WTC11 (cell line): ENCODE measurements at regions not wholly inside any gene's neighbourhood (a gene's known extent, or its start where the extent isn't known, plus 50 kb on each side); places are given as distances from the start of the nearest gene placed in this dataset.

Experiments
- ATAC-seq: fragments of 200-7000 bp; cut with Tn5 transposase; 2 replicates; pipeline ENCODE4 v1.10.0; 2021; ENCODE audit warnings: mild to moderate bottlenecking, moderate library complexity
- CTCF ChIA-PET: fragments of 300-600 bp; sonication (Branson Sonifier 250); formaldehyde crosslinking; loops from one replicate; lab custom pipeline; 2021; ENCODE audit warnings: antibody characterized with exemption; lab: Charles Lee
- POLR2A ChIA-PET: fragments of 350-600 bp; sonication (Branson Sonifier 250); formaldehyde crosslinking; loops from one replicate; lab custom pipeline; 2021; ENCODE audit warnings: antibody characterized with exemption; lab: Charles Lee
- DNase-seq: peaks from one replicate; pipeline ENCODE4 v3.0.0; 2021; ENCODE audit warnings: low spot score
- H3K27ac Mint-ChIP-seq: 2 replicates; pipeline ENCODE4 v1.8.0; 2021; ENCODE audit warnings: mixed read lengths
- H3K27me3 Mint-ChIP-seq: 2 replicates; pipeline ENCODE4 v1.8.0; 2021; ENCODE audit warnings: low read depth, mild to moderate bottlenecking, moderate library complexity, mixed read lengths
- H3K36me3 Mint-ChIP-seq: 2 replicates; pipeline ENCODE4 v1.8.0; 2021; ENCODE audit warnings: mixed read lengths
- H3K4me1 Mint-ChIP-seq: 2 replicates; pipeline ENCODE4 v1.8.0; 2022; ENCODE audit warnings: mixed read lengths
- H3K4me3 Mint-ChIP-seq: 2 replicates; pipeline ENCODE4 v1.8.0; 2021; ENCODE audit warnings: mild to moderate bottlenecking, moderate library complexity, mixed read lengths
- H3K9me3 Mint-ChIP-seq: 2 replicates; pipeline ENCODE4 v1.8.0; 2021; ENCODE audit warnings: mixed read lengths
- CREB1 ChIP-seq: sonication (generic); formaldehyde crosslinking; IDR thresholded peaks from 2 replicates; pipeline ENCODE4 v1.8.0; 2023; ENCODE audit warnings: mild to moderate bottlenecking, missing genetic modification reagents
- CREM ChIP-seq: sonication (generic); formaldehyde crosslinking; IDR thresholded peaks from 2 replicates; pipeline ENCODE4 v1.8.1; 2022; ENCODE audit warnings: mild to moderate bottlenecking, missing genetic modification reagents, moderate library complexity
- EMX1 ChIP-seq: fragments of 250-450 bp; sonication (Bioruptor Pico); IDR thresholded peaks from 2 replicates; pipeline ENCODE4 v1.8.0; 2021; ENCODE audit warnings: mild to moderate bottlenecking
- FOXP1 ChIP-seq: sonication (generic); formaldehyde crosslinking; IDR thresholded peaks from 2 replicates; pipeline ENCODE4 v1.8.0; 2022; ENCODE audit warnings: missing genetic modification reagents, mild to moderate bottlenecking, moderate library complexity, borderline replicate concordance
- GTF2I ChIP-seq: fragments of 250-450 bp; sonication (Bioruptor Pico); conservative IDR thresholded peaks from 2 replicates; pipeline ENCODE4 v1.4.0; 2021; ENCODE audit warnings: mild to moderate bottlenecking
- IRF2 ChIP-seq: sonication (generic); formaldehyde crosslinking; IDR thresholded peaks from 2 replicates; pipeline ENCODE4 v1.8.0; 2022; ENCODE audit warnings: low read depth, missing genetic modification reagents, borderline replicate concordance
- MXD4 ChIP-seq: fragments of 250-450 bp; sonication (Bioruptor Pico); IDR thresholded peaks from 2 replicates; pipeline ENCODE4 v1.8.0; 2021; ENCODE audit warnings: mild to moderate bottlenecking, moderate library complexity, borderline replicate concordance
- MYBL2 ChIP-seq: sonication (generic); formaldehyde crosslinking; IDR thresholded peaks from 2 replicates; pipeline ENCODE4 v1.8.1; 2023; ENCODE audit warnings: mild to moderate bottlenecking, moderate library complexity, missing genetic modification reagents
- NFYB ChIP-seq: sonication (generic); formaldehyde crosslinking; conservative IDR thresholded peaks from 2 replicates; pipeline ENCODE4 v1.8.0; 2022; ENCODE audit warnings: low read depth, missing genetic modification reagents
- NR1H2 ChIP-seq: sonication (generic); formaldehyde crosslinking; IDR thresholded peaks from 2 replicates; pipeline ENCODE4 v1.9.0; 2021; ENCODE audit warnings: mild to moderate bottlenecking, moderate library complexity, missing genetic modification reagents
- NR3C1 ChIP-seq: sonication (generic); formaldehyde crosslinking; conservative IDR thresholded peaks from 2 replicates; pipeline ENCODE4 v1.8.1; 2023; ENCODE audit warnings: low read depth, mild to moderate bottlenecking, missing genetic modification reagents
- RORB ChIP-seq: fragments of 250-450 bp; sonication (Bioruptor Pico); IDR thresholded peaks from 2 replicates; pipeline ENCODE4 v1.9.0; 2021; ENCODE audit warnings: mild to moderate bottlenecking
- SOX15 ChIP-seq: fragments of 250-450 bp; sonication (Bioruptor Pico); IDR thresholded peaks from 2 replicates; pipeline ENCODE4 v1.9.0; 2021; ENCODE audit warnings: mild to moderate bottlenecking
- TCF7 ChIP-seq: sonication (generic); formaldehyde crosslinking; IDR thresholded peaks from 2 replicates; pipeline ENCODE4 v1.8.0; 2022; ENCODE audit warnings: mild to moderate bottlenecking, low read depth, missing genetic modification reagents, moderate library complexity
- TP53 ChIP-seq: sonication (generic); formaldehyde crosslinking; IDR thresholded peaks from 2 replicates; pipeline ENCODE4 v1.8.1; 2023; ENCODE audit warnings: mild to moderate bottlenecking, missing genetic modification reagents
- ZNF121 ChIP-seq: sonication (generic); formaldehyde crosslinking; IDR thresholded peaks from 2 replicates; pipeline ENCODE4 v1.8.0; 2023; ENCODE audit warnings: missing genetic modification reagents
- ZNF232 ChIP-seq: sonication (generic); formaldehyde crosslinking; IDR thresholded peaks from 2 replicates; pipeline ENCODE4 v1.8.0; 2022; ENCODE audit warnings: mild to moderate bottlenecking, missing genetic modification reagents
- ZNF416 ChIP-seq: fragments of 250-450 bp; sonication (Bioruptor Pico); IDR thresholded peaks from 2 replicates; pipeline ENCODE4 v1.9.0; 2021; ENCODE audit warnings: mild to moderate bottlenecking, inconsistent platforms
- TF ChIP-seq, protein P1 (sequence below): sonication (generic); formaldehyde crosslinking; IDR thresholded peaks from 2 replicates; pipeline ENCODE4 v1.8.1; 2022; ENCODE audit warnings: low read depth, missing genetic modification reagents, borderline replicate concordance
- TF ChIP-seq, protein P2 (sequence below): sonication (generic); formaldehyde crosslinking; conservative IDR thresholded peaks from 2 replicates; pipeline ENCODE4 v1.8.1; 2023; ENCODE audit warnings: mild to moderate bottlenecking, low read depth, missing genetic modification reagents, moderate library complexity
- TF ChIP-seq, protein P3 (sequence below): sonication (generic); formaldehyde crosslinking; IDR thresholded peaks from 2 replicates; pipeline ENCODE4 v1.8.1; 2022; ENCODE audit warnings: mild to moderate bottlenecking, missing genetic modification reagents, moderate library complexity, borderline replicate concordance
- TF ChIP-seq, protein P4 (sequence below): sonication (generic); formaldehyde crosslinking; IDR thresholded peaks from 2 replicates; pipeline ENCODE4 v1.8.0; 2022; ENCODE audit warnings: missing genetic modification reagents
- TF ChIP-seq, protein P5 (sequence below): sonication (generic); formaldehyde crosslinking; IDR thresholded peaks from 2 replicates; pipeline ENCODE4 v1.8.0; 2022; ENCODE audit warnings: mild to moderate bottlenecking, missing genetic modification reagents

DNA sequence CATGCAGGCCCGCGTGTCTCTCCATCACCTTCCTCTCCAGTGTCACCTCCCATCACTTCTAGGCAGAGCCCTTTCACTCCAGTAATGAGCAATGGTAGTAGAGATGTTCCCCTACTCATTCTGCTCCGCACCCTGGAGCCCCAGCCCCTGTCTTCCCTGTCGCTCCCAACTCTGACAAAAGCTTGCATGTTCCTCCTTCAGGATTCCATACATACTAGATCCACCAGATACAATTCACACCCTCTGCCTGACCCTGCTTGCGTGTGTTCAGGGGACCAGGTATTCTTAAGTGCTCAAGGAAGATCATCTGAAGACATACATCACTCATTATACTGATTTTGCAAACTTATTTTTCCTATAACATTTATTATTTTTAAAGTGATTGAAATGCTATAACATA, 222.7 kb downstream of the SNX19 start (continued):
- TF ChIP-seq EMX1 (CRISPR knock-in tag) = no peak
- no peak for TF ChIP-seq MYBL2
- no peak for TF ChIP-seq ZNF416 (CRISPR knock-in tag)
- TF ChIP-seq MXD4 = no peak
- no peak for TF ChIP-seq CREM

DNA sequence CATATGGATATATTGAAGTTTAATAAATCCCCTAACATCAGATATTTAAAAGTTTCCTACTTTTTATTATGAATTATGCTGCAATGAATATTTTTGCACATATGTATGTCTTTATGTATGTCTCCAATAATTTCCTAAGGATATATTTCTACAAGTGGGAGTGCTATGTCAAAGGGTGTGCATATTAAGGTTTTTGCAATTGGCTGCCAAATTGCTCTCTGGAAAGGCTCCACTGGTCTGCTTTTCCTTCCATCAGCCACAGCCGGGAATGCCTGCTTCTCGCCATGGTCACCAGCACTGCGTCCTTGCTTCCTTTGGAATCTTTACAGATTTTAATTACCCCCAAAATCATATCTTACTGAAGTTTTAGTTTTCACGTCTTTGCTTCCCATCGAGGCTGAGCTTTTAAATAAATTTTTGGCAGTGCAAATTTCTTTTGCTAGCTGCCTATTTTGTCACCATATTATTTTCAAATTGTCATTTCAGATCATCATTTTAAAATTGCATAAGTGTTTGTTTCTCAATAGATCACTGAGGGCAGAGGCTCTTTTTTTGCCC, 221.7 kb downstream of the SNX19 start:
- H3K4me1 Mint-ChIP-seq = no peaks in the 10 kb centered on the region
- H3K36me3 Mint-ChIP-seq = no peaks in the 10 kb centered on the region
- H3K4me3 Mint-ChIP-seq = no peak overlapping the region
- no peak overlapping the region for H3K27ac Mint-ChIP-seq
- CTCF ChIA-PET = interaction anchor here (1.2 kb wide), 1 partner anchor 167 kb away, joined by 3 read pairs; no protein-coding TSS in a partner anchor
- no peaks in the 10 kb centered on the region for H3K9me3 Mint-ChIP-seq
- POLR2A ChIA-PET = no interaction called here
- H3K27me3 Mint-ChIP-seq = no peaks in the 10 kb centered on the region; the same call in 1 of the 2 replicates
- no peak for DNase-seq
- no peak for ATAC-seq
- TF ChIP-seq ZNF232 (CRISPR knock-in tag) = no peak
- TF ChIP-seq SOX15 = no peak
- no peak for TF ChIP-seq NR3C1 (CRISPR knock-in tag)
- no peak for TF ChIP-seq FOXP1 (CRISPR knock-in tag)
- TF ChIP-seq CREB1 (CRISPR knock-in tag) = no peak
- no peak for TF ChIP-seq TCF7 (CRISPR knock-in tag)
- TF ChIP-seq, protein P1, sequence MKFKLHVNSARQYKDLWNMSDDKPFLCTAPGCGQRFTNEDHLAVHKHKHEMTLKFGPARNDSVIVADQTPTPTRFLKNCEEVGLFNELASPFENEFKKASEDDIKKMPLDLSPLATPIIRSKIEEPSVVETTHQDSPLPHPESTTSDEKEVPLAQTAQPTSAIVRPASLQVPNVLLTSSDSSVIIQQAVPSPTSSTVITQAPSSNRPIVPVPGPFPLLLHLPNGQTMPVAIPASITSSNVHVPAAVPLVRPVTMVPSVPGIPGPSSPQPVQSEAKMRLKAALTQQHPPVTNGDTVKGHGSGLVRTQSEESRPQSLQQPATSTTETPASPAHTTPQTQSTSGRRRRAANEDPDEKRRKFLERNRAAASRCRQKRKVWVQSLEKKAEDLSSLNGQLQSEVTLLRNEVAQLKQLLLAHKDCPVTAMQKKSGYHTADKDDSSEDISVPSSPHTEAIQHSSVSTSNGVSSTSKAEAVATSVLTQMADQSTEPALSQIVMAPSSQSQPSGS (CRISPR knock-in tag) = no peak
- TF ChIP-seq NFYB (CRISPR knock-in tag) = no peak
- TF ChIP-seq, protein P2, sequence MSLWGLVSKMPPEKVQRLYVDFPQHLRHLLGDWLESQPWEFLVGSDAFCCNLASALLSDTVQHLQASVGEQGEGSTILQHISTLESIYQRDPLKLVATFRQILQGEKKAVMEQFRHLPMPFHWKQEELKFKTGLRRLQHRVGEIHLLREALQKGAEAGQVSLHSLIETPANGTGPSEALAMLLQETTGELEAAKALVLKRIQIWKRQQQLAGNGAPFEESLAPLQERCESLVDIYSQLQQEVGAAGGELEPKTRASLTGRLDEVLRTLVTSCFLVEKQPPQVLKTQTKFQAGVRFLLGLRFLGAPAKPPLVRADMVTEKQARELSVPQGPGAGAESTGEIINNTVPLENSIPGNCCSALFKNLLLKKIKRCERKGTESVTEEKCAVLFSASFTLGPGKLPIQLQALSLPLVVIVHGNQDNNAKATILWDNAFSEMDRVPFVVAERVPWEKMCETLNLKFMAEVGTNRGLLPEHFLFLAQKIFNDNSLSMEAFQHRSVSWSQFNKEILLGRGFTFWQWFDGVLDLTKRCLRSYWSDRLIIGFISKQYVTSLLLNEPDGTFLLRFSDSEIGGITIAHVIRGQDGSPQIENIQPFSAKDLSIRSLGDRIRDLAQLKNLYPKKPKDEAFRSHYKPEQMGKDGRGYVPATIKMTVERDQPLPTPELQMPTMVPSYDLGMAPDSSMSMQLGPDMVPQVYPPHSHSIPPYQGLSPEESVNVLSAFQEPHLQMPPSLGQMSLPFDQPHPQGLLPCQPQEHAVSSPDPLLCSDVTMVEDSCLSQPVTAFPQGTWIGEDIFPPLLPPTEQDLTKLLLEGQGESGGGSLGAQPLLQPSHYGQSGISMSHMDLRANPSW (CRISPR knock-in tag) = no peak
- no peak for TF ChIP-seq GTF2I (CRISPR knock-in tag)

DNA sequence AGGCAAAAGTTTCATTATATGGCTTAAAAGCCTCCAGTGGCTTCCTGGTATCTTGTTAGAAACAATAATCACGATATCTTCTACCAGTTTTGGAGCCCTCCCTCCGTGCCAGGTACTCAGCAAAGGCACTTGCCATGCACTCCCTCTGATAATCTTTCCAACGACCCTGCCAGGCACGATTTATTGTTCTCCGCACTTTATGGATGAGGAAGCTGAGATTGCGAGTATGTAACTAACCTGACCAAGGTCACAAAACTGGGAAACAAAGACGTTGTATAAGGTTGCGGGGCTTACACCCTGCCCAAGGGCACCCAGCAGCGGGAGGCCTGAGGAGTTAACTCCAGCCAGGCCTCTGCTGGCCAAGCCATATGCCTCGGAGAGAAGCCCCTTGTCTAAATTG, 218.1 kb downstream of the SNX19 start:
- H3K36me3 Mint-ChIP-seq = no peaks in the 10 kb centered on the region
- ChIA-PET CTCF (no interaction called here), POLR2A (no interaction called here)
- no peak for DNase-seq
- H3K4me1 Mint-ChIP-seq = no peaks in the 10 kb centered on the region
- no peak overlapping the region for H3K4me3 Mint-ChIP-seq
- no peak for ATAC-seq
- no peak overlapping the region for H3K27ac Mint-ChIP-seq
- TF ChIP-seq NR1H2 (CRISPR knock-in tag) = no peak
- no peak for TF ChIP-seq MXD4
- TF ChIP-seq, protein P3, sequence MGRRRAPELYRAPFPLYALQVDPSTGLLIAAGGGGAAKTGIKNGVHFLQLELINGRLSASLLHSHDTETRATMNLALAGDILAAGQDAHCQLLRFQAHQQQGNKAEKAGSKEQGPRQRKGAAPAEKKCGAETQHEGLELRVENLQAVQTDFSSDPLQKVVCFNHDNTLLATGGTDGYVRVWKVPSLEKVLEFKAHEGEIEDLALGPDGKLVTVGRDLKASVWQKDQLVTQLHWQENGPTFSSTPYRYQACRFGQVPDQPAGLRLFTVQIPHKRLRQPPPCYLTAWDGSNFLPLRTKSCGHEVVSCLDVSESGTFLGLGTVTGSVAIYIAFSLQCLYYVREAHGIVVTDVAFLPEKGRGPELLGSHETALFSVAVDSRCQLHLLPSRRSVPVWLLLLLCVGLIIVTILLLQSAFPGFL = no peak
- no peak for TF ChIP-seq TP53 (CRISPR knock-in tag)
- TF ChIP-seq, protein P4, sequence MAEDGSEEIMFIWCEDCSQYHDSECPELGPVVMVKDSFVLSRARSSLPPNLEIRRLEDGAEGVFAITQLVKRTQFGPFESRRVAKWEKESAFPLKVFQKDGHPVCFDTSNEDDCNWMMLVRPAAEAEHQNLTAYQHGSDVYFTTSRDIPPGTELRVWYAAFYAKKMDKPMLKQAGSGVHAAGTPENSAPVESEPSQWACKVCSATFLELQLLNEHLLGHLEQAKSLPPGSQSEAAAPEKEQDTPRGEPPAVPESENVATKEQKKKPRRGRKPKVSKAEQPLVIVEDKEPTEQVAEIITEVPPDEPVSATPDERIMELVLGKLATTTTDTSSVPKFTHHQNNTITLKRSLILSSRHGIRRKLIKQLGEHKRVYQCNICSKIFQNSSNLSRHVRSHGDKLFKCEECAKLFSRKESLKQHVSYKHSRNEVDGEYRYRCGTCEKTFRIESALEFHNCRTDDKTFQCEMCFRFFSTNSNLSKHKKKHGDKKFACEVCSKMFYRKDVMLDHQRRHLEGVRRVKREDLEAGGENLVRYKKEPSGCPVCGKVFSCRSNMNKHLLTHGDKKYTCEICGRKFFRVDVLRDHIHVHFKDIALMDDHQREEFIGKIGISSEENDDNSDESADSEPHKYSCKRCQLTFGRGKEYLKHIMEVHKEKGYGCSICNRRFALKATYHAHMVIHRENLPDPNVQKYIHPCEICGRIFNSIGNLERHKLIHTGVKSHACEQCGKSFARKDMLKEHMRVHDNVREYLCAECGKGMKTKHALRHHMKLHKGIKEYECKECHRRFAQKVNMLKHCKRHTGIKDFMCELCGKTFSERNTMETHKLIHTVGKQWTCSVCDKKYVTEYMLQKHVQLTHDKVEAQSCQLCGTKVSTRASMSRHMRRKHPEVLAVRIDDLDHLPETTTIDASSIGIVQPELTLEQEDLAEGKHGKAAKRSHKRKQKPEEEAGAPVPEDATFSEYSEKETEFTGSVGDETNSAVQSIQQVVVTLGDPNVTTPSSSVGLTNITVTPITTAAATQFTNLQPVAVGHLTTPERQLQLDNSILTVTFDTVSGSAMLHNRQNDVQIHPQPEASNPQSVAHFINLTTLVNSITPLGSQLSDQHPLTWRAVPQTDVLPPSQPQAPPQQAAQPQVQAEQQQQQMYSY = no peak
- TF ChIP-seq RORB (CRISPR knock-in tag) = no peak
- no peak for TF ChIP-seq ZNF121 (CRISPR knock-in tag)
- no peak for TF ChIP-seq IRF2 (CRISPR knock-in tag)
- TF ChIP-seq, protein P5, sequence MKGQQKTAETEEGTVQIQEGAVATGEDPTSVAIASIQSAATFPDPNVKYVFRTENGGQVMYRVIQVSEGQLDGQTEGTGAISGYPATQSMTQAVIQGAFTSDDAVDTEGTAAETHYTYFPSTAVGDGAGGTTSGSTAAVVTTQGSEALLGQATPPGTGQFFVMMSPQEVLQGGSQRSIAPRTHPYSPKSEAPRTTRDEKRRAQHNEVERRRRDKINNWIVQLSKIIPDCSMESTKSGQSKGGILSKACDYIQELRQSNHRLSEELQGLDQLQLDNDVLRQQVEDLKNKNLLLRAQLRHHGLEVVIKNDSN (CRISPR knock-in tag) = no peak
- H3K9me3 Mint-ChIP-seq = no peaks in the 10 kb centered on the region
- H3K27me3 Mint-ChIP-seq = no peaks in the 10 kb centered on the region
